ENCODE measurements at regions not wholly inside any gene's neighbourhood (a gene's known extent, or its start where the extent isn't known, plus 50 kb on each side); places are given as distances from the start of the nearest gene placed in this dataset.

- TF ChIP-seq, protein P1, sequence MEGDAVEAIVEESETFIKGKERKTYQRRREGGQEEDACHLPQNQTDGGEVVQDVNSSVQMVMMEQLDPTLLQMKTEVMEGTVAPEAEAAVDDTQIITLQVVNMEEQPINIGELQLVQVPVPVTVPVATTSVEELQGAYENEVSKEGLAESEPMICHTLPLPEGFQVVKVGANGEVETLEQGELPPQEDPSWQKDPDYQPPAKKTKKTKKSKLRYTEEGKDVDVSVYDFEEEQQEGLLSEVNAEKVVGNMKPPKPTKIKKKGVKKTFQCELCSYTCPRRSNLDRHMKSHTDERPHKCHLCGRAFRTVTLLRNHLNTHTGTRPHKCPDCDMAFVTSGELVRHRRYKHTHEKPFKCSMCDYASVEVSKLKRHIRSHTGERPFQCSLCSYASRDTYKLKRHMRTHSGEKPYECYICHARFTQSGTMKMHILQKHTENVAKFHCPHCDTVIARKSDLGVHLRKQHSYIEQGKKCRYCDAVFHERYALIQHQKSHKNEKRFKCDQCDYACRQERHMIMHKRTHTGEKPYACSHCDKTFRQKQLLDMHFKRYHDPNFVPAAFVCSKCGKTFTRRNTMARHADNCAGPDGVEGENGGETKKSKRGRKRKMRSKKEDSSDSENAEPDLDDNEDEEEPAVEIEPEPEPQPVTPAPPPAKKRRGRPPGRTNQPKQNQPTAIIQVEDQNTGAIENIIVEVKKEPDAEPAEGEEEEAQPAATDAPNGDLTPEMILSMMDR (IDR thresholded peaks at IDR 0.05): no peak
- TF ChIP-seq EZH2 (IDR thresholded peaks at IDR 0.05; ENCODE audit: borderline replicate concordance, insufficient read depth, low read depth, low read length, poor library complexity, severe bottlenecking): no peak
Observed at GRCh38 chr1:229812693-229813092, 186.6 kb downstream of the URB2 start.

Measured in B cell (primary cell).